ENCODE measurements at regions not wholly inside any gene's neighbourhood (a gene's known extent, or its start where the extent isn't known, plus 50 kb on each side); places are given as distances from the start of the nearest gene placed in this dataset.

GRCh38 chrX:40346379-40346778 is 234.4 kb upstream of the ATP6AP2 start:
- no peaks in the 10 kb centered on the region for H4K20me1 ChIP-seq (ENCODE audit: insufficient read depth)
- no peaks in the 10 kb centered on the region for H3F3A ChIP-seq (replicated peaks; ENCODE audit: insufficient read depth)
- TF ChIP-seq MAX (IDR thresholded peaks at IDR 0.05; ENCODE audit: low read depth), result no peak
- no peak for TF ChIP-seq EZH2phosphoT487 (IDR thresholded peaks at IDR 0.05; ENCODE audit: borderline replicate concordance, low read depth)
- no peak for TF ChIP-seq RCOR1 (IDR thresholded peaks at IDR 0.05; ENCODE audit: low read length)
- TF ChIP-seq, protein P1, sequence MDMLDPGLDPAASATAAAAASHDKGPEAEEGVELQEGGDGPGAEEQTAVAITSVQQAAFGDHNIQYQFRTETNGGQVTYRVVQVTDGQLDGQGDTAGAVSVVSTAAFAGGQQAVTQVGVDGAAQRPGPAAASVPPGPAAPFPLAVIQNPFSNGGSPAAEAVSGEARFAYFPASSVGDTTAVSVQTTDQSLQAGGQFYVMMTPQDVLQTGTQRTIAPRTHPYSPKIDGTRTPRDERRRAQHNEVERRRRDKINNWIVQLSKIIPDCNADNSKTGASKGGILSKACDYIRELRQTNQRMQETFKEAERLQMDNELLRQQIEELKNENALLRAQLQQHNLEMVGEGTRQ (IDR thresholded peaks at IDR 0.05; ENCODE audit: borderline replicate concordance, low read depth, low read length), result no peak
- TF ChIP-seq TCF12 (IDR thresholded peaks at IDR 0.05), result no peak
- no peak for TF ChIP-seq RXRA (IDR thresholded peaks at IDR 0.05; ENCODE audit: borderline replicate concordance, low read depth)
- TF ChIP-seq ELF1 (IDR thresholded peaks at IDR 0.05), result no peak
- no peak for TF ChIP-seq RAD21 (IDR thresholded peaks at IDR 0.05; ENCODE audit: low read length)
- no peak for TF ChIP-seq NFIC (IDR thresholded peaks at IDR 0.05; ENCODE audit: borderline replicate concordance)
- no peak for TF ChIP-seq TAF1 (IDR thresholded peaks at IDR 0.05; ENCODE audit: borderline replicate concordance, low read depth, low read length)
- TF ChIP-seq TEAD4 (IDR thresholded peaks at IDR 0.05; ENCODE audit: borderline replicate concordance, insufficient read depth), result no peak
- no peak for TF ChIP-seq USF1 (IDR thresholded peaks at IDR 0.05; ENCODE audit: borderline replicate concordance, low read depth)
- TF ChIP-seq RFX5 (IDR thresholded peaks at IDR 0.05; ENCODE audit: low read length), result no peak
- no peak for TF ChIP-seq CTCF (IDR thresholded peaks at IDR 0.05)
- TF ChIP-seq, protein P2, sequence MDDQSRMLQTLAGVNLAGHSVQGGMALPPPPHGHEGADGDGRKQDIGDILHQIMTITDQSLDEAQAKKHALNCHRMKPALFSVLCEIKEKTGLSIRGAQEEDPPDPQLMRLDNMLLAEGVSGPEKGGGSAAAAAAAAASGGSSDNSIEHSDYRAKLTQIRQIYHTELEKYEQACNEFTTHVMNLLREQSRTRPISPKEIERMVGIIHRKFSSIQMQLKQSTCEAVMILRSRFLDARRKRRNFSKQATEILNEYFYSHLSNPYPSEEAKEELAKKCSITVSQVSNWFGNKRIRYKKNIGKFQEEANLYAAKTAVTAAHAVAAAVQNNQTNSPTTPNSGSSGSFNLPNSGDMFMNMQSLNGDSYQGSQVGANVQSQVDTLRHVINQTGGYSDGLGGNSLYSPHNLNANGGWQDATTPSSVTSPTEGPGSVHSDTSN (IDR thresholded peaks at IDR 0.05), result no peak
- no peak for TF ChIP-seq NRF1 (IDR thresholded peaks at IDR 0.05; ENCODE audit: low read depth, low read length)
- no peak for TF ChIP-seq EP300 (IDR thresholded peaks at IDR 0.05; ENCODE audit: borderline replicate concordance in 1 of 2, low read depth in 1 of 2, low read length in 1 of 2)
- WGBS (ENCODE audit: low lambda C conversion rate), result 0% methylated on average over 1 of the region's 1 CpG
- H3K79me2 ChIP-seq (ENCODE audit: insufficient read depth), result no peaks in the 10 kb centered on the region
- H3K4me3 ChIP-seq (ENCODE audit: low read depth in 2 of 2, low read length in 1 of 2), result no peak overlapping the region
- POLR2A ChIA-PET, result interaction anchor here (0.5 kb wide), 1 partner anchor 672 kb away, joined by 3 read pairs; no protein-coding TSS in a partner anchor
- no peak overlapping the region for H2AFZ ChIP-seq (ENCODE audit: low read depth)
- H3K4me1 ChIP-seq (ENCODE audit: control insufficient read depth in 1 of 2, insufficient read depth in 2 of 2, low read depth in 1 of 2, low read length in 1 of 2), result no peaks in the 10 kb centered on the region
- no peak overlapping the region for H3K27ac ChIP-seq (ENCODE audit: low read depth in 2 of 2, low read length in 1 of 2)
- no peaks in the 10 kb centered on the region for H3K9me3 ChIP-seq
- no peaks in the 10 kb centered on the region for H3K27me3 ChIP-seq (ENCODE audit: insufficient read depth)
- no peaks in the 10 kb centered on the region for H3K9me2 ChIP-seq
- no peaks in the 10 kb centered on the region for H3K36me3 ChIP-seq (replicated peaks in 1 of 2; ENCODE audit: control insufficient read depth in 1 of 2, insufficient read depth in 2 of 2, low read length in 1 of 2)
- no peak overlapping the region for H3K4me2 ChIP-seq
- DNase-seq, result no peak
- no peak overlapping the region for H3K9ac ChIP-seq
- CTCF ChIA-PET, result interaction anchor here (1.0 kb wide), 1 partner anchor 12 kb away, joined by 3 read pairs; no protein-coding TSS in a partner anchor

All from SK-N-SH (cell line).